NCI-H1436 (cell line): ENCODE measurements at regions not wholly inside any gene's neighbourhood (a gene's known extent, or its start where the extent isn't known, plus 50 kb on each side); places are given as distances from the start of the nearest gene placed in this dataset.

Experiments used
- DNase-seq: peaks from one replicate; lab custom pipeline; 2025; lab: John Stamatoyannopoulos, UW

DNA sequence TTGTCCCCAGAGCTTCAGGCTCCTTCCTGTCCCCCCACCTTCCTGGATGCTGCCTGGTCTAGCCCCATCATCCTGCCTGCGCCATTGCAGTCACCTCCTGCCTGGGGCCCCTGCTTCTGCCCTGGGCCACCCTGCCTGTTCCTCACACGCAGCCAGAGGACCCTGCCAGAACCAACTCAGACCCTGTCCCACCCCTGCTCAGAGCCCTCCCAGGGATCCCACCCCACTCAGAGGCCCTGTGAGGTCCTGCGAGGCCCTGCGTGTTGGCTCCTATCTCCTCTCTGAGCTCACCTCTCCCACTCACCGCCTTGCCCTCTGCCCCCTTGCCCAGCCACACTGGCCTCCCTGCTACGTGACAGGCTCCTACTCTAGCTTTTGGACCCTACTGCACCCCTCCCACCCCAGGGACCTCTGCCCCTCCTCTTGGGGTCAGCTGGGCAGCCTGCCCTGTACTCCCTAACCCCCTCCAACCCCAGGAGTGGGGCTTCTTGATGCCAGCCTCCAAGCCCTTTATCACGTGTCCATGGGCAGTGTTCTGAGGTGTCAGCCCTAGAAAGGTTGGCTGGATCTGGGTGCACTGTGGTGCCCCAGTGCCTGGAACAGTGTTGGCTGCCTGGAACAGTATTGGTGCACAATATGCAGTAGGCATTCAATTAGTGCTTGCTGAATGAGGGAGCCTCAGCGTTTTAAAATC, 68.3 kb downstream of the CEBPB start:
- DNase-seq, result no peak

GRCh38 chr20:50259705-50260478, 69.3 kb downstream of the CEBPB start:
- DNase-seq, result no peak

- DNase-seq, result peak; percentile 29
These were observed 70.0 kb downstream of the CEBPB start for GRCh38 chr20:50260479-50261221.

DNA sequence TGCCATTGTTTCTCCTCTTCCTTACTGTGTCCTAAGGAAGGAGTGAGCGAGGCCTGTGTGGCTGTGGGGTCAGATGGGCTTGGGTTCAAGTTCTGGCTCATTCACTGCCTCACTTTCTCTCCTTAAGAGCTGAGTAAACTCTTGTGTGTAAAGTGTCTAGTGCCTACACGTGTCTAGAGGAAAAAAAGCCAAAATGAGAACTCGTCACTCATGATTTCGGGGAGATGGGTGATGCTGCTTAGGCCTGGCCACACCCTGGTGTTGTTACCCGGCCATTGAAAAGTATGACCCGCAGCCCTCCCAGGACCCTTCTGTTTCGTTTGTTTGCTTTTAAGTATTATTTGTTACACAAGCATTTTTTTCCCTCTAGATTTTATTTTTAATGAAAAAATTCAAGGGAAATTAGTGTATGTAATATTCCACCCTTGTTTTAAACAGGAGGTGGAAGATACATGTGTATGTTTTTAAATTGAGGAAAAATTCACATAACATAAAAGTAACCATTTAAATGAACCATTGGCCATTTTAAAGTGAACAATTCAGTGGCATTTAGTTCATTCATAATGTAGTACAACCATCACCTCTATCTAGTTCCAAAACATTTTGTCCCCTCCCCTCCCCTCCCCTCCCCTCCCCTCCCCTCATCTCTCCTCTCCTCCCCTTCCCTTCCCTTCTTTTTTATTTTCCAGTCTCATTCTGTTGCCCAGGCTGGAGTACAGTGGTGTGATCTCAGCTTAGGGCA, 71.0 kb downstream of the CEBPB start:
- DNase-seq, result no peak

- DNase-seq, result no peak
These were observed 73.2 kb downstream of the CEBPB start for GRCh38 chr20:50263831-50264230.

DNA sequence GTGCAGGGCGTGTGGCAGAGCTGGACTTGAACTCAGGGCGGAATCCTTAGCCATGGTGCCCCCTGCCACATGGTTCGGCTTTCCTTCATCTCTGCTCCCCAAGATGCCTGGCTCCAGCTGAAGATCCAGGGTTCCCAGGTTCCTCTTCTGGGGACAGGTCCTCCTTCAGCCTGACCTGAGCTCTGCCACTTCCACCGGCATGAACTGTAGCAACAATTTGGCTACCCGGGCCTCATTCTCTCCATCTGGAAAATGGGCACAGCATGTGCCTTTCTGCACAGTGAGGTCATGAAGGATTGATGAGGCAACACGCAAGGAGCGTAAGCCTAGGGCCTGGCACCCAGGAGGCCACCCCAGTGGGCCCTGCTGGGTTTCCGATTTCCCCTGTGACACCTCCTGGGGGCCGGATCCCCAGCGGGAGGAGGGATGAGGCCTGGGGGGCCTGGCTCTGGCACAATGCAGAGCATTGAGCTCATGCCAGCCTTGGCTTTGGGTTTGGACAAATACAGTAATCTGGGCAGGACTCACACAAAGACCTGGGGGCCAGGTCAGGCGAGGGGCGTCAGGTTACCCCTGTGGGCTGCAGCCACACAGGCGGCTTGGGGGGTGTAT, 74.0 kb downstream of the CEBPB start:
- DNase-seq, result no peak

DNA sequence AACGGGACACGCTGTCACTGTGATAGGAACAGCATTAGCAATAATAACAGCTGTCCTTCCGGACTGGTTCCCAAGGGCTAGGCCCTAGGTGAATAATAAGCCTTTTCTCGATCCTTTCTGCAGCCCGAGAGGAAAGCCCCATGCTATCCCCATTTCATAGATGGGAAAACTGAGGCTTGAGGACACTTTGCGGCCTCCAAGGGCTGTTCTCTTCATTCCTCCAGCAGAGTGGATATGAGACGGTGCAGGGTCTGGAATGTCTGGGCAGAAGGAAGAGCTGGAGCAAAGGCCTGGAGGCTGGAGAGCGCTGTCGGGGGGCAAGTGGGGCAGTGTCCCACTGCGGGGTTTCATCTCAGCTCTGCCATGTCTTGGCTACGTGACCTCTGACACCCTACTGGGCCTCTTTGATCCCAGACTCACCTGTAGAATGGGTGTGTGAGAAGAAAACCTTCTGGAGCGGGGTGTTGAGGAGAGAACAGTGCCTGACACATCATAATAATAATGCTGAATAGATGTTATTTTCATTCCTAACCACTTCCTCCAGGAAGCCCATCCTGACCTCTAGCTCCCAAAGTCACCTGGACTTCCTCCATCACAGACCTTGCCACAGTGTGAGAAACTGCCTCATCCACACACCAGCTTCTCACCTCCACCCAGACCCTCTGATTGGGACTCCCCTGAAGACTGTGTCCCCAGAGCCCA, 74.8 kb downstream of the CEBPB start:
- DNase-seq, result no peak

DNA sequence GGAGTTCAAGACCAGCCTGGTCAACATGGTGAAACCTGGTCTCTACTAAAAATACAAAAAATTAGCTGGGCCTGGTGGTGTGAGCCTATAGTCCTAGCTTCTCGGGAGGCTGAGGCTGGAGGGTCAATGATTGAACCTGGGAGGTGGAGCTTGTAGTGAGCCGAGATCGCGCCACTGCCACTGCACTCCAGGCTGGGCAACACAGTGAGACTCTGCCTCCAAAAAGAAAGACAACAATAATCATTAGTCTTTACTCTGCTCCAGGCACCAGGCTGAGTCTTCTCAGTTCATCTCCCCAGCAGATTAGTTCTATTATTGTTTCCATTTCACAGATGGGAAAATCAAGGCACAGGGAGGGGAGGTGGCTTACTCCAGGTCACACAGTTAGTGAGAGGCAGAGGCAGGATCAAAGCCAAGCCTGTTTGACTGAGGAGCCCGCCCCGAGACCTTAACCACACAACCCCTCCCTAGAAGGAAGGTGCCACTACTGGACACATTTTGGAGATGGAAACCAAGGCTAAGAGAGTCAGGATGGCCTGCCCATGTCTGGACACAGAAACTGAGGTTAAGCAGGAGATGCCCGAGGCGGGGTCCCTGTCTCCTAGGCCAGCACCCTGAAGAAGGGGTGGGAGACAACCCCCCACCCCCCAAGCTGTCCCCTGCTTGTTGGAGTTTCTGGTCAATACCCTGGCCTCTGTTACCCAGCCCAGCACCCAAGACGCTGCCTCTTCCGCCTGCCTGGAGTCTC, 75.8 kb downstream of the CEBPB start:
- DNase-seq, result no peak

GRCh38 chr20:50267041-50267865, 76.6 kb downstream of the CEBPB start:
- no peak for DNase-seq

GRCh38 chr20:50267866-50268219, 77.2 kb downstream of the CEBPB start:
- no peak for DNase-seq

DNA sequence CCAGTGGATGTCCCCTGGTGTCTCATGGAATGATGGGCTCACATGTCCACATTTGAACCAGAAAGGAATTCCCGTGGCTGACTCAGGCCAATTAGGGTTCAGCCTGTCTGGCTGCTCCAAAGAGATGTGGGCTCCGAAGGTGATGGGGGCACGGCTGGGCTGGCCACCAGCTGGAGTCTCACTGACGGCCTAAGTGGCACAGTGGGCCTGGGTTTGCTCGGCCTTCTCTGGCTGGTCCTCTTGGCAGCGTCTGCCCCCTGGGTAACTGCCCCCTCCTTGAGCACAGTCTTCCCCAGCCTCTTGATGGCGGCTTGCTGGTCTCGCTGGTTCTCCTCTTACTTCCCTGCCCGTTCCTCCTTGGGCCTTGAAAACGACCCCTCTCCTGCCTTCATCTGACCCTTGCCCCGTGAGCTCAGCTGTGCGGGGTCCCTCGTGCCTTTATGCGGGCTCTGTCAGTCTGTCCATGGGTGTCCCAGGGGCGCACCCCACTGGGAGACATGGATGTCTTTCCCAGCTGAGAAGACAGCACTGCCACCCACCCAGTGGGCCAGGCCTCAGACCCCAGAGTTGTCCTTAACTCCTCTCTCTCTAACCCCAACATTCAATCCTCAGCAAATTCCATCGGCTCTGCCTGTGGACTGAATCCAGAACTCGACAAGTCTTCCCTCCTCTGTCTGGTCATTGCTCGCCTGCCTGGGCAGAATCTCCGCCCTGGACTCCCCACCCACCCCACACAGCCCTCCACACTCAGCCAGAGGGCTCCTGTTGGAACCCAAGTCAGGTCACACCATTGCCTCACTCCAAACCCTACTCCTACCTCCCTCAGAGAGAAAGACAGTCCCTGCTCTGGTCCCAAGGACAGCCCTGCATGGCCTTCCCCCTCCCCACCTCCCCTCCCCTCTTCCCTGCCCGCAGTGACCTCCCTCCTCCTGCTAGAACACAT, 78.7 kb downstream of the CEBPB start:
- no peak for DNase-seq

DNA sequence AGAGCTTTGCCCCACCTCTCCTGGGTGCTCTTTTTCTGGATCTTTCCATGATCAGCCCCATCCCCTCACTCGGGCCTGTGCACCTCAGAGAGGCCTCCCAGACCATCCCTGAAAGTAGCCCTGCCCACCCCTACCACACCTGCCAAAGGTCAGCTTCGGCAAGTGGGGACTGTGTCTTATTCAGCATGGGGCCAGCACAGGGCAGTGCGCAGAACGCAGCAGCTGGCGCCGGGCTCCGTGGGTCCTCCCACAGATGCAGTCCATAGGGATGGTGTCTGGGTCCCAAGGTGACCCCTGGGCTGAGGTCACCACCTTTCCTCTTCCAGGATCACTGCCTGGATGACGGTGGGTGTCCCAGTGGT, 79.4 kb downstream of the CEBPB start:
- no peak for DNase-seq

- peak; percentile 59 for DNase-seq
These were observed 79.9 kb downstream of the CEBPB start for GRCh38 chr20:50270569-50270968.

DNA sequence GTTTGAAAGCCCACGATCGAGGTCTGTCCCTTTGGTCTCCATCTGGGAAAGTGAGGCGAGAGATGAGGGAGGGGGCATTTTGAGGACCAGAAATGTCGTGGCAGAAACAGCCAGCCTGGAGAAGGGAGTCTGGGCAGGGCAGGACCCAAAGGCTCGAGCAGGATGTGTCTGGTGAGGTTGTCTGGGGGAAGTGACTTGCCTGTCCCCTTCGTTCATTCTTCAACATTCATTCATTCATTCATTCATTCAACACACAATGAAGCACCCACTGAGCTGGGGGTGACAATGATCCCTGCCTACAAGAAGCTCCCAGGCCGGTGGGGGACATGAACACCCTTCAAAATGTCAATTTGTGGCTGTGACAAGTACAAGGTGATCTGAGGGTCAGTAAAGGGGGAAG, 80.5 kb downstream of the CEBPB start:
- DNase-seq, result no peak

- no peak for DNase-seq
These were observed 81.0 kb downstream of the CEBPB start for GRCh38 chr20:50271612-50272011.

DNA sequence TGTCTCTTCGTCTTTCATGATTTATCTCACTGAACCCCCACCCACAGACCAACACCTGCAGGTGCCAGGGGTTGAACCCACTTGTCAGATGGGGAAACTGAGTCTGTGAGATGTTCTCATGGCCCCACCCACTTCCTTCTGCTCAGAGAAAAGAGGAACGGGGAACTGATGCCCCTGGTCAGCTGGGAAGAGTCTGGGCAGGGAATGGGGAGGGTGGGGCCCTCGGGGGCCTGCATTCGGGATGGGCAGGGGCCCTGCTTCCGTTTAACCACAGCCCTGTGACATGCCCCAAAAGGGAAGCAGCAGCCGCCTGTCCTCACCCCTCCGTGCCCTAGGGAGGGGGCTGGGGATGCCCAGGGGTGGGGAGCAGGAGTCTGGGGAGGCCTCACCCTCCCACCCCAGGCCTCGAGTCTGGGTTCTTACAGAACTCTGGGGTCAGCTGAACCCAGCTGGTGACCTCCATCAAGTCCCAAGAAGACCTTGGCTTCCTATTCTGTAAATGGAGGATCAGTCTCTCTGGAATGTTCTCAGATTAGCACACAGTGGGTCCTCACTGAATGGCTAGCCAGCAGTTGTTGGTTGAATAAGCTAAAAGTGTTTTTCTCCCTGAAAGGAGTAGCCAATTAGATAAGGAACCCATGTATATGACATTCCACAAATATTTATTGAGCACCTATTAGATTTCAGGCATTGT, 81.5 kb downstream of the CEBPB start:
- DNase-seq, result no peak

GRCh38 chr20:50272724-50273446, 82.3 kb downstream of the CEBPB start:
- no peak for DNase-seq
